SK-N-SH treated with all-trans-retinoic acid at 6 μM for 48 hours (cell line): ENCODE measurements at regions not wholly inside any gene's neighbourhood (a gene's known extent, or its start where the extent isn't known, plus 50 kb on each side); places are given as distances from the start of the nearest gene placed in this dataset.

Experiments
- ATAC-seq: fragments of 200-7000 bp; cut with Tn5 transposase; 3 replicates; pipeline ENCODE4 v1.9.1; 2020; ENCODE audit warnings: mild to moderate bottlenecking, moderate library complexity
- CSDC2 ChIP-seq: fragments of 250-450 bp; sonication (Bioruptor Pico); IDR thresholded peaks from 2 replicates; pipeline ENCODE4 v1.5.0; 2020; ENCODE audit warnings: mild to moderate bottlenecking, moderate library complexity
- ESRRG ChIP-seq: fragments of 250-450 bp; sonication (Bioruptor Pico); IDR thresholded peaks from 2 replicates; pipeline ENCODE4 v1.6.1; 2021; ENCODE audit warnings: mild to moderate bottlenecking
- GLIS3 ChIP-seq: fragments of 250-450 bp; sonication (Bioruptor Pico); IDR thresholded peaks from 2 replicates; pipeline ENCODE4 v1.5.0; 2020; ENCODE audit warnings: mild to moderate bottlenecking, moderate library complexity
- ISL1 ChIP-seq: fragments of 250-450 bp; sonication (Bioruptor Pico); IDR thresholded peaks from 2 replicates; pipeline ENCODE4 v2.1.2; 2022; ENCODE audit warnings: mild to moderate bottlenecking, moderate library complexity
- OSR1 ChIP-seq: fragments of 250-450 bp; sonication (Bioruptor Pico); IDR thresholded peaks from 2 replicates; pipeline ENCODE4 v1.8.0; 2022; ENCODE audit warnings: moderate library complexity, mild to moderate bottlenecking, inconsistent platforms
- PPARA ChIP-seq: fragments of 250-450 bp; sonication (Bioruptor Pico); IDR thresholded peaks from 2 replicates; pipeline ENCODE4 v1.5.0; 2020; ENCODE audit warnings: mild to moderate bottlenecking, borderline replicate concordance
- RARB ChIP-seq: fragments of 250-450 bp; sonication (Bioruptor Pico); IDR thresholded peaks from 2 replicates; pipeline ENCODE4 v1.8.0; 2021; ENCODE audit warnings: mild to moderate bottlenecking, moderate library complexity
- SNAI2 ChIP-seq: fragments of 250-450 bp; sonication (Bioruptor Pico); IDR thresholded peaks from 2 replicates; pipeline ENCODE4 v1.5.0; 2020; ENCODE audit warnings: mild to moderate bottlenecking, moderate library complexity
- TCF4 ChIP-seq: fragments of 250-450 bp; sonication (Bioruptor Pico); IDR thresholded peaks from 2 replicates; pipeline ENCODE4 v1.8.0; 2021; ENCODE audit warnings: mild to moderate bottlenecking, moderate library complexity, borderline replicate concordance
- TOX ChIP-seq: fragments of 250-450 bp; sonication (Bioruptor Pico); IDR thresholded peaks from 2 replicates; pipeline ENCODE4 v1.8.0; 2021; ENCODE audit warnings: mild to moderate bottlenecking, moderate library complexity, borderline replicate concordance
- ZFP3 ChIP-seq: fragments of 250-450 bp; sonication (Bioruptor Pico); IDR thresholded peaks from 2 replicates; pipeline ENCODE4 v1.5.0; 2020; ENCODE audit warnings: mild to moderate bottlenecking, moderate library complexity
- ZFP30 ChIP-seq: fragments of 450-650 bp; formaldehyde crosslinking; IDR thresholded peaks from 2 replicates; pipeline ENCODE4 v1.5.0; 2022; ENCODE audit warnings: mild to moderate bottlenecking, moderate library complexity
- ZNF70 ChIP-seq: fragments of 450-650 bp; formaldehyde crosslinking; IDR thresholded peaks from 2 replicates; pipeline ENCODE4 v1.5.0; 2020; ENCODE audit warnings: mild to moderate bottlenecking, moderate library complexity
- ZNF8 ChIP-seq: fragments of 450-650 bp; formaldehyde crosslinking; IDR thresholded peaks from 2 replicates; pipeline ENCODE4 v1.5.0; 2020; ENCODE audit warnings: mild to moderate bottlenecking, moderate library complexity
- TF ChIP-seq, protein P1 (sequence below): fragments of 250-450 bp; sonication (Bioruptor Pico); IDR thresholded peaks from 2 replicates; pipeline ENCODE4 v1.5.1; 2021; ENCODE audit warnings: mild to moderate bottlenecking, moderate library complexity
- TF ChIP-seq, protein P2 (sequence below): fragments of 250-450 bp; sonication (Bioruptor Pico); IDR thresholded peaks from 2 replicates; pipeline ENCODE4 v1.5.0; 2020; ENCODE audit warnings: mild to moderate bottlenecking, moderate library complexity
- TF ChIP-seq, protein P3 (sequence below): fragments of 250-450 bp; sonication (Bioruptor Pico); IDR thresholded peaks from 2 replicates; pipeline ENCODE4 v1.5.1; 2020; ENCODE audit warnings: low read depth, mild to moderate bottlenecking, moderate library complexity
- TF ChIP-seq, protein P4 (sequence below): fragments of 250-450 bp; sonication (Bioruptor Pico); IDR thresholded peaks from 2 replicates; pipeline ENCODE4 v1.8.0; 2020; ENCODE audit warnings: mild to moderate bottlenecking, moderate library complexity, borderline replicate concordance
- TF ChIP-seq, protein P5 (sequence below): fragments of 250-450 bp; sonication (Bioruptor Pico); IDR thresholded peaks from 2 replicates; pipeline ENCODE4 v1.8.0; 2021; ENCODE audit warnings: low read depth, mild to moderate bottlenecking, moderate library complexity, borderline replicate concordance

DNA sequence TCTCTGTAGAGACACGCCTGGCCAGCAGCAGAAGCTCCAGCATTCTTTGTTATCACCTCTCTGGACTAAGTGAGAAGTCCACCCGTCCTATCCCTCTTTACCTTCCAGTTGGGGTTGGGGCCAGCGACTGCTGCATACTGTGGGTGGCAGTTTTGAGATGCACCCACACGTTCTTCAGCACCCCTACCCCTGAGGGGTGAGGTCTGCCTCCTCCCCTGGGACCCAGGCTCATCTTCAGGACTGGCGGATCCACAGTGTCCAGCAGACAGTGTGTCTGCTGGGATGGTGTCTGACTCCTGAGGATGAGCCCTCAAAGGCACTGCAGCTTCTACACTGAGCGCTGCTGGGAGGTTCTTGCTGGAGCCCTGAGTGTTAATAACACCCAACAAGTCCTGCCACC is 78.8 kb downstream of the GADD45G start:
- ATAC-seq, result no peak
- TF ChIP-seq GLIS3 (CRISPR knock-in tag) (no peak), OSR1 (CRISPR knock-in tag) (no peak), ZNF70 (no peak), SNAI2 (CRISPR knock-in tag) (no peak), RARB (no peak), PPARA (CRISPR knock-in tag) (no peak), ISL1 (CRISPR knock-in tag) (no peak), CSDC2 (CRISPR knock-in tag) (no peak), TOX (CRISPR knock-in tag) (no peak), ZFP3 (CRISPR knock-in tag) (no peak), ESRRG (CRISPR knock-in tag) (no peak)
- TF ChIP-seq, protein P1, sequence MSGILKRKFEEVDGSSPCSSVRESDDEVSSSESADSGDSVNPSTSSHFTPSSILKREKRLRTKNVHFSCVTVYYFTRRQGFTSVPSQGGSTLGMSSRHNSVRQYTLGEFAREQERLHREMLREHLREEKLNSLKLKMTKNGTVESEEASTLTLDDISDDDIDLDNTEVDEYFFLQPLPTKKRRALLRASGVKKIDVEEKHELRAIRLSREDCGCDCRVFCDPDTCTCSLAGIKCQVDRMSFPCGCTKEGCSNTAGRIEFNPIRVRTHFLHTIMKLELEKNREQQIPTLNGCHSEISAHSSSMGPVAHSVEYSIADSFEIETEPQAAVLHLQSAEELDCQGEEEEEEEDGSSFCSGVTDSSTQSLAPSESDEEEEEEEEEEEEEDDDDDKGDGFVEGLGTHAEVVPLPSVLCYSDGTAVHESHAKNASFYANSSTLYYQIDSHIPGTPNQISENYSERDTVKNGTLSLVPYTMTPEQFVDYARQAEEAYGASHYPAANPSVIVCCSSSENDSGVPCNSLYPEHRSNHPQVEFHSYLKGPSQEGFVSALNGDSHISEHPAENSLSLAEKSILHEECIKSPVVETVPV (CRISPR knock-in tag), result no peak
- TF ChIP-seq, protein P2, sequence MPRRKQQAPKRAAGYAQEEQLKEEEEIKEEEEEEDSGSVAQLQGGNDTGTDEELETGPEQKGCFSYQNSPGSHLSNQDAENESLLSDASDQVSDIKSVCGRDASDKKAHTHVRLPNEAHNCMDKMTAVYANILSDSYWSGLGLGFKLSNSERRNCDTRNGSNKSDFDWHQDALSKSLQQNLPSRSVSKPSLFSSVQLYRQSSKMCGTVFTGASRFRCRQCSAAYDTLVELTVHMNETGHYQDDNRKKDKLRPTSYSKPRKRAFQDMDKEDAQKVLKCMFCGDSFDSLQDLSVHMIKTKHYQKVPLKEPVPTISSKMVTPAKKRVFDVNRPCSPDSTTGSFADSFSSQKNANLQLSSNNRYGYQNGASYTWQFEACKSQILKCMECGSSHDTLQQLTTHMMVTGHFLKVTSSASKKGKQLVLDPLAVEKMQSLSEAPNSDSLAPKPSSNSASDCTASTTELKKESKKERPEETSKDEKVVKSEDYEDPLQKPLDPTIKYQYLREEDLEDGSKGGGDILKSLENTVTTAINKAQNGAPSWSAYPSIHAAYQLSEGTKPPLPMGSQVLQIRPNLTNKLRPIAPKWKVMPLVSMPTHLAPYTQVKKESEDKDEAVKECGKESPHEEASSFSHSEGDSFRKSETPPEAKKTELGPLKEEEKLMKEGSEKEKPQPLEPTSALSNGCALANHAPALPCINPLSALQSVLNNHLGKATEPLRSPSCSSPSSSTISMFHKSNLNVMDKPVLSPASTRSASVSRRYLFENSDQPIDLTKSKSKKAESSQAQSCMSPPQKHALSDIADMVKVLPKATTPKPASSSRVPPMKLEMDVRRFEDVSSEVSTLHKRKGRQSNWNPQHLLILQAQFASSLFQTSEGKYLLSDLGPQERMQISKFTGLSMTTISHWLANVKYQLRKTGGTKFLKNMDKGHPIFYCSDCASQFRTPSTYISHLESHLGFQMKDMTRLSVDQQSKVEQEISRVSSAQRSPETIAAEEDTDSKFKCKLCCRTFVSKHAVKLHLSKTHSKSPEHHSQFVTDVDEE (CRISPR knock-in tag), result no peak
- TF ChIP-seq, protein P3, sequence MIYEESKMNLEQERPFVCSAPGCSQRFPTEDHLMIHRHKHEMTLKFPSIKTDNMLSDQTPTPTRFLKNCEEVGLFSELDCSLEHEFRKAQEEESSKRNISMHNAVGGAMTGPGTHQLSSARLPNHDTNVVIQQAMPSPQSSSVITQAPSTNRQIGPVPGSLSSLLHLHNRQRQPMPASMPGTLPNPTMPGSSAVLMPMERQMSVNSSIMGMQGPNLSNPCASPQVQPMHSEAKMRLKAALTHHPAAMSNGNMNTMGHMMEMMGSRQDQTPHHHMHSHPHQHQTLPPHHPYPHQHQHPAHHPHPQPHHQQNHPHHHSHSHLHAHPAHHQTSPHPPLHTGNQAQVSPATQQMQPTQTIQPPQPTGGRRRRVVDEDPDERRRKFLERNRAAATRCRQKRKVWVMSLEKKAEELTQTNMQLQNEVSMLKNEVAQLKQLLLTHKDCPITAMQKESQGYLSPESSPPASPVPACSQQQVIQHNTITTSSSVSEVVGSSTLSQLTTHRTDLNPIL (CRISPR knock-in tag), result no peak

DNA sequence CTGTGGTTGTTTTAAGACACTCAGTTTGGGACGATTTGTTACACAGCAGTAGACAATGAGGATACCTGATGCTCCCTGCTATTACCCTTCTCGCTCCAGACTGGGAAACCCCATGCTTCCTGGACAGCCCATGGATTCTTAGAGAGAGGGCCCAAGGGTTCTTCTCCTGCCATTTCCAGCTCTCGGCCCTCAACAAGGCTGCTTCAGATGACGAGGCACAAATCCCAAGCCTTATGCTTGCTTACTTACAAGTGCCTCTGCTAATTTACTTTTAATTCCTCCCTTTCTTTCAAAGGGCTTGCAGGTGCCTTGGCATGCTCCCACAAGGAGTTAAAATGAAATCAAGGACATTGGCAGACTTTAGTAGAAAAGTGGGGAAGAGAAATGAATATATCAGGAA is 79.4 kb downstream of the GADD45G start:
- no peak for ATAC-seq
- TF ChIP-seq CSDC2 (CRISPR knock-in tag) (no peak), ZFP3 (CRISPR knock-in tag) (no peak), ZFP30 (CRISPR knock-in tag) (no peak), ZNF70 (no peak), GLIS3 (CRISPR knock-in tag) (no peak), ESRRG (CRISPR knock-in tag) (no peak), TCF4 (CRISPR knock-in tag) (no peak), OSR1 (CRISPR knock-in tag) (no peak), RARB (no peak), TOX (CRISPR knock-in tag) (no peak), ZNF8 (CRISPR knock-in tag) (no peak)
- TF ChIP-seq, protein P1 (CRISPR knock-in tag), result no peak
- TF ChIP-seq, protein P3 (CRISPR knock-in tag), result no peak
- TF ChIP-seq, protein P4, sequence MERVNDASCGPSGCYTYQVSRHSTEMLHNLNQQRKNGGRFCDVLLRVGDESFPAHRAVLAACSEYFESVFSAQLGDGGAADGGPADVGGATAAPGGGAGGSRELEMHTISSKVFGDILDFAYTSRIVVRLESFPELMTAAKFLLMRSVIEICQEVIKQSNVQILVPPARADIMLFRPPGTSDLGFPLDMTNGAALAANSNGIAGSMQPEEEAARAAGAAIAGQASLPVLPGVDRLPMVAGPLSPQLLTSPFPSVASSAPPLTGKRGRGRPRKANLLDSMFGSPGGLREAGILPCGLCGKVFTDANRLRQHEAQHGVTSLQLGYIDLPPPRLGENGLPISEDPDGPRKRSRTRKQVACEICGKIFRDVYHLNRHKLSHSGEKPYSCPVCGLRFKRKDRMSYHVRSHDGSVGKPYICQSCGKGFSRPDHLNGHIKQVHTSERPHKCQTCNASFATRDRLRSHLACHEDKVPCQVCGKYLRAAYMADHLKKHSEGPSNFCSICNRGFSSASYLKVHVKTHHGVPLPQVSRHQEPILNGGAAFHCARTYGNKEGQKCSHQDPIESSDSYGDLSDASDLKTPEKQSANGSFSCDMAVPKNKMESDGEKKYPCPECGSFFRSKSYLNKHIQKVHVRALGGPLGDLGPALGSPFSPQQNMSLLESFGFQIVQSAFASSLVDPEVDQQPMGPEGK, result no peak
- TF ChIP-seq, protein P5, sequence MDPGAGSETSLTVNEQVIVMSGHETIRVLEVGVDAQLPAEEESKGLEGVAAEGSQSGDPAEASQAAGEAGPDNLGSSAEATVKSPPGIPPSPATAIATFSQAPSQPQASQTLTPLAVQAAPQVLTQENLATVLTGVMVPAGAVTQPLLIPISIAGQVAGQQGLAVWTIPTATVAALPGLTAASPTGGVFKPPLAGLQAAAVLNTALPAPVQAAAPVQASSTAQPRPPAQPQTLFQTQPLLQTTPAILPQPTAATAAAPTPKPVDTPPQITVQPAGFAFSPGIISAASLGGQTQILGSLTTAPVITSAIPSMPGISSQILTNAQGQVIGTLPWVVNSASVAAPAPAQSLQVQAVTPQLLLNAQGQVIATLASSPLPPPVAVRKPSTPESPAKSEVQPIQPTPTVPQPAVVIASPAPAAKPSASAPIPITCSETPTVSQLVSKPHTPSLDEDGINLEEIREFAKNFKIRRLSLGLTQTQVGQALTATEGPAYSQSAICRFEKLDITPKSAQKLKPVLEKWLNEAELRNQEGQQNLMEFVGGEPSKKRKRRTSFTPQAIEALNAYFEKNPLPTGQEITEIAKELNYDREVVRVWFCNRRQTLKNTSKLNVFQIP (CRISPR knock-in tag), result no peak
